Activated B cell treated with CpG ODN at 0.5 μM for 24 hours (primary cell): ENCODE measurements at regions not wholly inside any gene's neighbourhood (a gene's known extent, or its start where the extent isn't known, plus 50 kb on each side); places are given as distances from the start of the nearest gene placed in this dataset.

Experiments
- ATAC-seq: fragments of 200-7000 bp; cut with Tn5 transposase; one replicate; pipeline ENCODE4 v1.10.0; 2021; ENCODE audit warnings: low read depth, mild to moderate bottlenecking, moderate library complexity
- CTCF ChIA-PET: fragments of 350-600 bp; sonication (Branson Sonifier 250); formaldehyde crosslinking; loops from one replicate; lab custom pipeline; 2021; ENCODE audit warnings: antibody characterized with exemption; lab: Charles Lee
- POLR2A ChIA-PET: fragments of 350-600 bp; sonication (Branson Sonifier 250); formaldehyde crosslinking; loops from one replicate; lab custom pipeline; 2021; ENCODE audit warnings: antibody characterized with exemption; lab: Charles Lee
- DNase-seq: peaks from one replicate; pipeline ENCODE4 v3.0.0; 2022
- H3K27ac Mint-ChIP-seq: one replicate; pipeline ENCODE4 v1.8.0; 2020; ENCODE audit warnings: mixed read lengths
- H3K27me3 Mint-ChIP-seq: one replicate; pipeline ENCODE4 v1.8.0; 2021; ENCODE audit warnings: mixed read lengths
- H3K36me3 Mint-ChIP-seq: one replicate; pipeline ENCODE4 v1.8.0; 2021; ENCODE audit warnings: low read depth, mixed read lengths
- H3K4me1 Mint-ChIP-seq: one replicate; pipeline ENCODE4 v1.8.0; 2021; ENCODE audit warnings: mixed read lengths
- H3K4me3 Mint-ChIP-seq: one replicate; pipeline ENCODE4 v1.8.0; 2020; ENCODE audit warnings: mild to moderate bottlenecking, mixed read lengths
- H3K9me3 Mint-ChIP-seq: one replicate; pipeline ENCODE4 v1.8.0; 2020; ENCODE audit warnings: mixed read lengths
- intact Hi-C: fragments of 100-400 bp; cut with micrococcal nuclease; formaldehyde crosslinking; loops from one replicate; pipeline ENCODE4 v1.15.1; 2024
- TF ChIP-seq, protein P1 (sequence below): fragments of 200-600 bp; IDR thresholded peaks from one replicate; pipeline ENCODE4 v1.8.0; 2022; ENCODE audit warnings: antibody characterized with exemption, mild to moderate bottlenecking

DNA sequence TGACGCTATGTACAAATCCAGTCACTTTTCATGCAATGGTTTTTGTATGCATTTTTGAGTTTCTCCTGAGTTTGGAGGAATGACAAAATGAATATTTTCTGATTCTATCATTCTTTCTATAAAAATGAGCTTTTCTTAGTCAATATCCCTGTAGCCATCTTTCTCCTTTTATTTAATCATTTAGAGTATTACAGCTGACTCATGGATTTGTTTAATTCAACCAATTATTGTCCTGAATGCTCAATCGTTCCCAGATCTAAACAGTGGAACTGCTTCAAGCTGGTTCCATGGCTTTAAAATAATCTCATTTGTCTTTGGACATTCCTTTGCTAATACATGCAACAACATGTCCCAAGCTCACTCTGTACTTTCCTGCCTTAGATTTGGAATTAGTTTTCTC, 368.8 kb downstream of the ADCYAP1 start:
- ChIA-PET CTCF (no interaction called here), POLR2A (no interaction called here)
- H3K9me3 Mint-ChIP-seq, result peaks cover 6% of the 10 kb centered on the region
- no peak overlapping the region for H3K4me3 Mint-ChIP-seq
- no peaks in the 10 kb centered on the region for H3K27me3 Mint-ChIP-seq
- TF ChIP-seq, protein P1, sequence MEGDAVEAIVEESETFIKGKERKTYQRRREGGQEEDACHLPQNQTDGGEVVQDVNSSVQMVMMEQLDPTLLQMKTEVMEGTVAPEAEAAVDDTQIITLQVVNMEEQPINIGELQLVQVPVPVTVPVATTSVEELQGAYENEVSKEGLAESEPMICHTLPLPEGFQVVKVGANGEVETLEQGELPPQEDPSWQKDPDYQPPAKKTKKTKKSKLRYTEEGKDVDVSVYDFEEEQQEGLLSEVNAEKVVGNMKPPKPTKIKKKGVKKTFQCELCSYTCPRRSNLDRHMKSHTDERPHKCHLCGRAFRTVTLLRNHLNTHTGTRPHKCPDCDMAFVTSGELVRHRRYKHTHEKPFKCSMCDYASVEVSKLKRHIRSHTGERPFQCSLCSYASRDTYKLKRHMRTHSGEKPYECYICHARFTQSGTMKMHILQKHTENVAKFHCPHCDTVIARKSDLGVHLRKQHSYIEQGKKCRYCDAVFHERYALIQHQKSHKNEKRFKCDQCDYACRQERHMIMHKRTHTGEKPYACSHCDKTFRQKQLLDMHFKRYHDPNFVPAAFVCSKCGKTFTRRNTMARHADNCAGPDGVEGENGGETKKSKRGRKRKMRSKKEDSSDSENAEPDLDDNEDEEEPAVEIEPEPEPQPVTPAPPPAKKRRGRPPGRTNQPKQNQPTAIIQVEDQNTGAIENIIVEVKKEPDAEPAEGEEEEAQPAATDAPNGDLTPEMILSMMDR, result no peak
- H3K27ac Mint-ChIP-seq, result no peak overlapping the region
- ATAC-seq (no peak), DNase-seq (no peak)
- H3K36me3 Mint-ChIP-seq, result no peaks in the 10 kb centered on the region
- H3K4me1 Mint-ChIP-seq, result no peaks in the 10 kb centered on the region
- intact Hi-C loops, result no loop called here

DNA sequence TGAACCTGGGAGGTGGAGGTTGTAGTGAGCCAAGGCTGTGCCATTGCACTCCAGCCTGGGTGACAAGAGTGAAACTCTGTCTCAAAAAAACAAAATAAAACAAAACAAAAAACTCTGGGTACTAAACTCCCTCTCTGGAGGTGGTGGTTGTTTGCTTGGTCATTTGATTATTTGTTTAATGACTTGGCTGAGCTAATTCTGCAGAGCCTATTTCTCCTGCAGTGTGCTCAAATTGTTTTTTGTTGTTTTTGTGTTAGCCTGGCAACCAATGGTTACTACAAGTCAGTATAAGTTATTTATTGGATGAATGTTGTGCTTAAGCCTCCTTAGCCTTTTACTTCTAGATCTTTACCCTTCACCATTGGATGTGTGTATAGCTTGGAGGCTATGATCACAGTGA, 387.5 kb downstream of the ADCYAP1 start:
- CTCF ChIA-PET, result no interaction called here
- POLR2A ChIA-PET, result no interaction called here
- H3K27ac Mint-ChIP-seq, result no peak overlapping the region
- H3K27me3 Mint-ChIP-seq, result no peaks in the 10 kb centered on the region
- no peaks in the 10 kb centered on the region for H3K4me1 Mint-ChIP-seq
- no peak overlapping the region for H3K4me3 Mint-ChIP-seq
- no peaks in the 10 kb centered on the region for H3K9me3 Mint-ChIP-seq
- intact Hi-C loops, result no loop called here
- ATAC-seq (no peak), DNase-seq (no peak)
- TF ChIP-seq, protein P1, result no peak
- H3K36me3 Mint-ChIP-seq, result no peaks in the 10 kb centered on the region

DNA sequence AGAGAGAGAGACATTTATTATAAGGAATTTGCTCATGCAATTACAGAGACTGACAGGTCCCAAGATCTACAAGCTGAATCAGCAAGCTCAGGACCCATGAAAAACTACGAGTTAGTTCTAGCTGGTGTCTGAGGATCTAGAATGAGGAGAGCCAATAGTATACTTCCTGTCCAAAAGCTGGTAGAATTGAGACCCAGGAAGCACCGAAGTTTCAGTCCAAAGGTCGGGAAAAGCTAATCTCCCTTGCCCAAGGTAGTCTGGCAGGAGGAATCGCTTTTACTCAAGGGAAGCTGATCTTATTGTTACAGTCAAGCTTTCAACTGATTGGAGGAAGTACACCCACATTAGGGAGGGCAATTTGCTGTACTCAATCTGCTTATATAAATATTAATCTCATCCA, 389.6 kb downstream of the ADCYAP1 start:
- ATAC-seq (no peak), DNase-seq (no peak)
- POLR2A ChIA-PET, result no interaction called here
- no peak overlapping the region for H3K4me3 Mint-ChIP-seq
- intact Hi-C loops, result no loop called here
- no peak overlapping the region for H3K27ac Mint-ChIP-seq
- CTCF ChIA-PET, result no interaction called here
- H3K27me3 Mint-ChIP-seq, result no peaks in the 10 kb centered on the region
- TF ChIP-seq, protein P1, result no peak
- no peaks in the 10 kb centered on the region for H3K36me3 Mint-ChIP-seq
- H3K9me3 Mint-ChIP-seq, result peaks cover 2% of the 10 kb centered on the region
- no peaks in the 10 kb centered on the region for H3K4me1 Mint-ChIP-seq

DNA sequence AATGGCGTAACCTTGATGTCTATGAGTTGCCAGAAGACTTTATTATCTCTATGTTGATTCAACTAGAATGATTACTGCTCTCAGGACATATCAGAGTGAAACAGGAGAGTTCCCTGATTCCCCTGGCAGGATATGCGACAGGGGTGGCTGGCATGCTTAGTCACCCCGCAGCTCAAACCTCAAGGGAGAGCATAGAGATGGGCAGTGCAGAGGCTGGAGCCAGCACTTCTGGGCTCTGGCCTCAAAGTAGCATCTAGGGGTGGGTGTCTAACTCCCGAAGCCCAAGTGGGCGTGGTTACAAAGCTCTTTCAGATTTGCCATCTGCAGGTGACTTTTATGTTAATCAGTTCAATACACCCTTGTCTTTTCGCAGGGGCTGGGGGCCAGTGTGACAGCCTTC, 391.6 kb downstream of the ADCYAP1 start:
- TF ChIP-seq, protein P1, result no peak
- CTCF ChIA-PET, result no interaction called here
- no peak overlapping the region for H3K4me3 Mint-ChIP-seq
- peaks cover 2% of the 10 kb centered on the region for H3K9me3 Mint-ChIP-seq
- POLR2A ChIA-PET, result no interaction called here
- DNase-seq (no peak), ATAC-seq (no peak)
- intact Hi-C loops, result no loop called here
- H3K36me3 Mint-ChIP-seq, result no peaks in the 10 kb centered on the region
- no peaks in the 10 kb centered on the region for H3K4me1 Mint-ChIP-seq
- H3K27me3 Mint-ChIP-seq, result no peaks in the 10 kb centered on the region
- H3K27ac Mint-ChIP-seq, result no peak overlapping the region

DNA sequence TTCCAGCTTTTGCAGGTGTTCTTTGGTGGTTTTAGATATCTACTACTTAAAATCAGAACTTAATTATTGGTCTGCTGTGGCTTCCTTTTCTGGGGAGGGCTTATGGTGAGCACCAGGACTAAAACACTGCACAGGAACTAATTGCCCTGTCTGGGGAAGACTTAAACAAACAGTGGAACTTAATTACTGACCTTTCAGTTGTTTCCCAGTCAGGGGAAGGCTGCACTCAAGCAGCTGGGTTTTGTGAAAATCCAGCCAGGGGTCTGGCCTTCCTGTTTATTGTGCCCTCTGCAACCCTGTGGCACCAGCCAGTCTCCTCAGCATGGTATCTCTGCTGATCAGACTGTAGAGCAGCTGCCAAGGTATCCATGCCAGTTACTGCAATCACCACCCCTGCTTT, 398.2 kb downstream of the ADCYAP1 start:
- ChIA-PET CTCF (no interaction called here), POLR2A (no interaction called here)
- Mint-ChIP-seq H3K27me3 (no peaks in the 10 kb centered on the region), H3K4me3 (no peak overlapping the region), H3K4me1 (no peaks in the 10 kb centered on the region), H3K36me3 (no peaks in the 10 kb centered on the region), H3K9me3 (peaks cover 4% of the 10 kb centered on the region), H3K27ac (no peak overlapping the region)
- intact Hi-C loops, result no loop called here
- TF ChIP-seq, protein P1, result no peak
- no peak for DNase-seq
- no peak for ATAC-seq
